ENCODE measurements at regions not wholly inside any gene's neighbourhood (a gene's known extent, or its start where the extent isn't known, plus 50 kb on each side); places are given as distances from the start of the nearest gene placed in this dataset.

GRCh38 chr2:139123795-139124194, 343.6 kb upstream of the NXPH2 start:
- DNase-seq = no peak

GRCh38 chr2:139122711-139123158, 342.5 kb upstream of the NXPH2 start:
- peak; percentile 1 for DNase-seq

GRCh38 chr2:139099721-139100120, 319.5 kb upstream of the NXPH2 start:
- no peak for DNase-seq

- DNase-seq = no peak
These were observed 318.8 kb upstream of the NXPH2 start for GRCh38 chr2:139098961-139099360.

GRCh38 chr2:139083121-139083520, 302.9 kb upstream of the NXPH2 start:
- DNase-seq = no peak

GRCh38 chr2:139080244-139080643, 300.1 kb upstream of the NXPH2 start:
- no peak for DNase-seq

GRCh38 chr2:139079311-139079710, 299.1 kb upstream of the NXPH2 start:
- no peak for DNase-seq

GRCh38 chr2:139078376-139078775, 298.2 kb upstream of the NXPH2 start:
- DNase-seq = no peak

GRCh38 chr2:139077099-139077737, 297.0 kb upstream of the NXPH2 start:
- DNase-seq = no peak

- no peak for DNase-seq
These were observed 287.7 kb upstream of the NXPH2 start for GRCh38 chr2:139067874-139068273.

- no peak for DNase-seq
These were observed 286.9 kb upstream of the NXPH2 start for GRCh38 chr2:139067072-139067471.

- no peak for DNase-seq
These were observed 284.0 kb upstream of the NXPH2 start for GRCh38 chr2:139064159-139064558.

- DNase-seq = no peak
These were observed 279.4 kb upstream of the NXPH2 start for GRCh38 chr2:139059617-139060016.

GRCh38 chr2:139055202-139055601, 275.0 kb upstream of the NXPH2 start:
- no peak for DNase-seq

- no peak for DNase-seq
These were observed 267.8 kb upstream of the NXPH2 start for GRCh38 chr2:139048017-139048416.

- no peak for DNase-seq
These were observed 265.3 kb upstream of the NXPH2 start for GRCh38 chr2:139045524-139045923.

GRCh38 chr2:139034064-139034463, 253.9 kb upstream of the NXPH2 start:
- no peak for DNase-seq

GRCh38 chr2:139033300-139033699, 253.1 kb upstream of the NXPH2 start:
- no peak for DNase-seq

- peak; percentile 31 for DNase-seq
These were observed 251.5 kb upstream of the NXPH2 start for GRCh38 chr2:139031722-139032121.

- no peak for DNase-seq
These were observed 240.1 kb upstream of the NXPH2 start for GRCh38 chr2:139020287-139020686.

- no peak for DNase-seq
These were observed 238.1 kb upstream of the NXPH2 start for GRCh38 chr2:139018252-139018651.

- DNase-seq = no peak
These were observed 226.9 kb upstream of the NXPH2 start for GRCh38 chr2:139007130-139007529.

GRCh38 chr2:139000131-139000785, 220.1 kb upstream of the NXPH2 start:
- DNase-seq = no peak

- no peak for DNase-seq
These were observed 217.8 kb upstream of the NXPH2 start for GRCh38 chr2:138997856-138998517.
